WTC11 (cell line): ENCODE measurements at regions not wholly inside any gene's neighbourhood (a gene's known extent, or its start where the extent isn't known, plus 50 kb on each side); places are given as distances from the start of the nearest gene placed in this dataset.

ENCODE experiments used
- ATAC-seq: fragments of 200-7000 bp; cut with Tn5 transposase; 2 replicates; pipeline ENCODE4 v1.10.0; 2021; ENCODE audit warnings: mild to moderate bottlenecking, moderate library complexity
- CTCF ChIA-PET: fragments of 300-600 bp; sonication (Branson Sonifier 250); formaldehyde crosslinking; loops from one replicate; lab custom pipeline; 2021; ENCODE audit warnings: antibody characterized with exemption; lab: Charles Lee
- POLR2A ChIA-PET: fragments of 350-600 bp; sonication (Branson Sonifier 250); formaldehyde crosslinking; loops from one replicate; lab custom pipeline; 2021; ENCODE audit warnings: antibody characterized with exemption; lab: Charles Lee
- DNase-seq: peaks from one replicate; pipeline ENCODE4 v3.0.0; 2021; ENCODE audit warnings: low spot score
- H3K27ac Mint-ChIP-seq: 2 replicates; pipeline ENCODE4 v1.8.0; 2021; ENCODE audit warnings: mixed read lengths
- H3K27me3 Mint-ChIP-seq: 2 replicates; pipeline ENCODE4 v1.8.0; 2021; ENCODE audit warnings: low read depth, mild to moderate bottlenecking, moderate library complexity, mixed read lengths
- H3K36me3 Mint-ChIP-seq: 2 replicates; pipeline ENCODE4 v1.8.0; 2021; ENCODE audit warnings: mixed read lengths
- H3K4me1 Mint-ChIP-seq: 2 replicates; pipeline ENCODE4 v1.8.0; 2022; ENCODE audit warnings: mixed read lengths
- H3K4me3 Mint-ChIP-seq: 2 replicates; pipeline ENCODE4 v1.8.0; 2021; ENCODE audit warnings: mild to moderate bottlenecking, moderate library complexity, mixed read lengths
- H3K9me3 Mint-ChIP-seq: 2 replicates; pipeline ENCODE4 v1.8.0; 2021; ENCODE audit warnings: mixed read lengths
- AR ChIP-seq: fragments of 250-450 bp; sonication (Bioruptor Pico); IDR thresholded peaks from 2 replicates; pipeline ENCODE4 v1.9.0; 2021; ENCODE audit warnings: mild to moderate bottlenecking
- CTCF ChIP-seq: fragments of 200-600 bp; IDR thresholded peaks from 2 replicates; pipeline ENCODE4 v1.8.0; 2022; ENCODE audit warnings: antibody characterized with exemption
- HMGXB4 ChIP-seq: sonication (generic); formaldehyde crosslinking; IDR thresholded peaks from 2 replicates; pipeline ENCODE4 v1.8.1; 2023; ENCODE audit warnings: mild to moderate bottlenecking, moderate library complexity, missing genetic modification reagents
- MYBL2 ChIP-seq: sonication (generic); formaldehyde crosslinking; IDR thresholded peaks from 2 replicates; pipeline ENCODE4 v1.8.1; 2023; ENCODE audit warnings: mild to moderate bottlenecking, moderate library complexity, missing genetic modification reagents
- NFATC4 ChIP-seq: fragments of 250-450 bp; sonication (Bioruptor Pico); IDR thresholded peaks from 2 replicates; pipeline ENCODE4 v1.9.0; 2021; ENCODE audit warnings: mild to moderate bottlenecking
- NFYB ChIP-seq: sonication (generic); formaldehyde crosslinking; conservative IDR thresholded peaks from 2 replicates; pipeline ENCODE4 v1.8.0; 2022; ENCODE audit warnings: low read depth, missing genetic modification reagents
- TCF7 ChIP-seq: sonication (generic); formaldehyde crosslinking; IDR thresholded peaks from 2 replicates; pipeline ENCODE4 v1.8.0; 2022; ENCODE audit warnings: mild to moderate bottlenecking, low read depth, missing genetic modification reagents, moderate library complexity
- USF1 ChIP-seq: sonication (generic); formaldehyde crosslinking; IDR thresholded peaks from 2 replicates; pipeline ENCODE4 v1.8.0; 2022; ENCODE audit warnings: mild to moderate bottlenecking, missing genetic modification reagents
- ZMAT4 ChIP-seq: fragments of 250-450 bp; sonication (Bioruptor Pico); IDR thresholded peaks from 2 replicates; pipeline ENCODE4 v1.9.0; 2021; ENCODE audit warnings: mild to moderate bottlenecking
- ZNF263 ChIP-seq: sonication (generic); formaldehyde crosslinking; IDR thresholded peaks from 2 replicates; pipeline ENCODE4 v1.8.1; 2022; ENCODE audit warnings: low read depth, mild to moderate bottlenecking, moderate library complexity, missing genetic modification reagents
- ZNF317 ChIP-seq: sonication (generic); formaldehyde crosslinking; IDR thresholded peaks from 2 replicates; pipeline ENCODE4 v1.8.1; 2023; ENCODE audit warnings: low read depth, mild to moderate bottlenecking, moderate library complexity, missing genetic modification reagents, borderline replicate concordance
- ZNF532 ChIP-seq: fragments of 250-450 bp; sonication (Bioruptor Pico); IDR thresholded peaks from 2 replicates; pipeline ENCODE4 v1.9.0; 2021; ENCODE audit warnings: mild to moderate bottlenecking, borderline replicate concordance

GRCh38 chr1:178575611-178576361 lies 62.9 kb downstream of the TEX35 start:
- CTCF ChIA-PET = interaction anchor here (0.7 to 1.2 kb wide), 6 partner anchors 10 to 427 kb away, joined by 3 to 5 read pairs (median 4); no protein-coding TSS in a partner anchor
- TF ChIP-seq AR (CRISPR knock-in tag) (no peak), ZNF317 (CRISPR knock-in tag) (no peak), CTCF (no peak), MYBL2 (CRISPR knock-in tag) (no peak), TCF7 (no peak), HMGXB4 (CRISPR knock-in tag) (no peak), NFYB (CRISPR knock-in tag) (no peak), USF1 (no peak)
- TF ChIP-seq, all 79 proteins: peak for 0
- peak overlapping the region; percentile 99 for H3K27ac Mint-ChIP-seq
- H3K36me3 Mint-ChIP-seq = no peaks in the 10 kb centered on the region
- peaks cover 53% of the 10 kb centered on the region for H3K4me1 Mint-ChIP-seq
- H3K27me3 Mint-ChIP-seq = no peaks in the 10 kb centered on the region
- H3K9me3 Mint-ChIP-seq = no peaks in the 10 kb centered on the region
- POLR2A ChIA-PET = interaction anchor here (0.6 to 1.6 kb wide), 2 partner anchors 149 to 162 kb away, joined by 4 to 6 read pairs; partner anchors contain the start of gene RALGPS2
- no peak for DNase-seq
- peak; percentile 72 for ATAC-seq
- peak overlapping the region; percentile 15; the same call in 1 of the 2 replicates for H3K4me3 Mint-ChIP-seq

- no peaks in the 10 kb centered on the region for H3K9me3 Mint-ChIP-seq
- no peaks in the 10 kb centered on the region for H3K36me3 Mint-ChIP-seq
- no peak for TF ChIP-seq ZNF532 (CRISPR knock-in tag)
- TF ChIP-seq ZMAT4 (CRISPR knock-in tag) = no peak
- TF ChIP-seq NFATC4 (CRISPR knock-in tag) = no peak
- TF ChIP-seq ZNF263 (CRISPR knock-in tag) = no peak
- no peak overlapping the region for H3K27ac Mint-ChIP-seq
- CTCF ChIA-PET = interaction anchor here (0.6 to 0.9 kb wide), 2 partner anchors 11 to 278 kb away, joined by 3 read pairs; no protein-coding TSS in a partner anchor
- POLR2A ChIA-PET = interaction anchor here (1.6 kb wide), 1 partner anchor 148 kb away, joined by 4 read pairs; the partner anchor contains the start of gene RALGPS2
- H3K27me3 Mint-ChIP-seq = no peaks in the 10 kb centered on the region
- ATAC-seq (no peak), DNase-seq (no peak)
- peaks cover 64% of the 10 kb centered on the region for H3K4me1 Mint-ChIP-seq
- no peak overlapping the region for H3K4me3 Mint-ChIP-seq
Measured at GRCh38 chr1:178576841-178577240, 63.9 kb downstream of the TEX35 start.
